Breast epithelium (tissue), 3 donors: ENCODE measurements at regions not wholly inside any gene's neighbourhood (a gene's known extent, or its start where the extent isn't known, plus 50 kb on each side); places are given as distances from the start of the nearest gene placed in this dataset.
"Not testable (repeated sequence)": the region's sequence is repeated elsewhere in the genome, so short reads cannot be mapped to it uniquely, and the experiment has no call there.

Experiments used
- POLR2A ChIP-seq: fragments of 450-650 bp; IDR thresholded peaks from one replicate; pipeline ENCODE4 v1.6.1; 2016; ENCODE audit warnings: antibody characterized with exemption, mild to moderate bottlenecking, moderate library complexity
- POLR2AphosphoS5 ChIP-seq, 3 donors: sonication (generic); formaldehyde crosslinking; IDR thresholded peaks; one replicate each; pipeline ENCODE4 v1.6.1; 2017; ENCODE audit warnings: antibody characterized with exemption in 3 of 3
- TF ChIP-seq, protein P1 (sequence below), 3 donors: fragments of 450-650 bp; IDR thresholded peaks; one replicate each; pipeline ENCODE4 v1.5.1; 2016 to 2017; ENCODE audit warnings: antibody characterized with exemption in 3 of 3, mild to moderate bottlenecking in 3 of 3, moderate library complexity in 3 of 3

DNA sequence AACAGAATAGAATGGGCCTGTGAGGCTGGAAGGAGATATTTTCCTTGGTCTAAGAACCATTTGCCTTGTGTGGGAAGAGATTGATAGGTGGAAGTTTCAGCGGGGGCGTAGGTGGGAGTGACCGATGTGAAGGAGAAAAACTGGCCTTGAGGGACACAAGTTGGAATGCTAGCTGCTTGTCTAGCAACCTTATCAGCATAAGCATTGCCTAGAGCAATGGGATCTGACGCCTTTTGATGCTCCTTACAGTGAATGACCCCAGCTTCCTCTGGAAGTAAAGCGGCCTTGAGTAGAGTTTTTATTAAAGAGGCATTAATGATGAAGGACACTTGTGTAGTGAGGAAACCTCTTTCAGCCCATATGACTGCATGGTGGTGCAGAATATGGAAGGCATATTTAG is 843.8 kb upstream of the ANO3 start:
- TF ChIP-seq POLR2AphosphoS5 (IDR thresholded peaks at IDR 0.05); POLR2A: not testable (repeated sequence)
- TF ChIP-seq, protein P1, sequence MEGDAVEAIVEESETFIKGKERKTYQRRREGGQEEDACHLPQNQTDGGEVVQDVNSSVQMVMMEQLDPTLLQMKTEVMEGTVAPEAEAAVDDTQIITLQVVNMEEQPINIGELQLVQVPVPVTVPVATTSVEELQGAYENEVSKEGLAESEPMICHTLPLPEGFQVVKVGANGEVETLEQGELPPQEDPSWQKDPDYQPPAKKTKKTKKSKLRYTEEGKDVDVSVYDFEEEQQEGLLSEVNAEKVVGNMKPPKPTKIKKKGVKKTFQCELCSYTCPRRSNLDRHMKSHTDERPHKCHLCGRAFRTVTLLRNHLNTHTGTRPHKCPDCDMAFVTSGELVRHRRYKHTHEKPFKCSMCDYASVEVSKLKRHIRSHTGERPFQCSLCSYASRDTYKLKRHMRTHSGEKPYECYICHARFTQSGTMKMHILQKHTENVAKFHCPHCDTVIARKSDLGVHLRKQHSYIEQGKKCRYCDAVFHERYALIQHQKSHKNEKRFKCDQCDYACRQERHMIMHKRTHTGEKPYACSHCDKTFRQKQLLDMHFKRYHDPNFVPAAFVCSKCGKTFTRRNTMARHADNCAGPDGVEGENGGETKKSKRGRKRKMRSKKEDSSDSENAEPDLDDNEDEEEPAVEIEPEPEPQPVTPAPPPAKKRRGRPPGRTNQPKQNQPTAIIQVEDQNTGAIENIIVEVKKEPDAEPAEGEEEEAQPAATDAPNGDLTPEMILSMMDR (IDR thresholded peaks at IDR 0.05): not testable (repeated sequence)
